Eye (tissue), 1 donor: ENCODE measurements at regions not wholly inside any gene's neighbourhood (a gene's known extent, or its start where the extent isn't known, plus 50 kb on each side); places are given as distances from the start of the nearest gene placed in this dataset.
"Not testable (repeated sequence)": the region's sequence is repeated elsewhere in the genome, so short reads cannot be mapped to it uniquely, and the experiment has no call there.

Source experiments
- DNase-seq: peaks from one replicate; pipeline ENCODE4 v3.0.0-alpha.2; 2015

- DNase-seq: no peak
Observed at GRCh38 chr11:82533628-82534327, 199.9 kb downstream of the FAM181B start.

DNA sequence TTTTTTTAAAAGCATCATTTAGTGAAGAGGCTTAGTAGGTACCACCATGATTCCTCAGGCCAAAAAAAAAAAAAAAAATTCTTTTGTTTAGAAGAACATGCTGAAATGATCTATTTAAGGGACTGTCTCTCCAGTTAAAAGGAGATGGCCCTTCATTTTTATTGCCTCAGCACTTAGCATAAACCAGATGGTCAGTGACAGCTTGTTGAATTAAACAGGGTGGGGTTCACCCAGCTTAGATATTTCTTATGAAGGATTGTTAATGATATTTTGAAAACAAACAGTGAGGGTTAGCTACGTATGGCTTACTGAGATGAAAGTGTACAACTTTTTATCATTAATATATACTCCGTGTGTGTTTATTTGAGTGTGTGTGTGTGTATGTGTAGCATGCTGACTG lies 203.7 kb downstream of the FAM181B start:
- no peak for DNase-seq

DNA sequence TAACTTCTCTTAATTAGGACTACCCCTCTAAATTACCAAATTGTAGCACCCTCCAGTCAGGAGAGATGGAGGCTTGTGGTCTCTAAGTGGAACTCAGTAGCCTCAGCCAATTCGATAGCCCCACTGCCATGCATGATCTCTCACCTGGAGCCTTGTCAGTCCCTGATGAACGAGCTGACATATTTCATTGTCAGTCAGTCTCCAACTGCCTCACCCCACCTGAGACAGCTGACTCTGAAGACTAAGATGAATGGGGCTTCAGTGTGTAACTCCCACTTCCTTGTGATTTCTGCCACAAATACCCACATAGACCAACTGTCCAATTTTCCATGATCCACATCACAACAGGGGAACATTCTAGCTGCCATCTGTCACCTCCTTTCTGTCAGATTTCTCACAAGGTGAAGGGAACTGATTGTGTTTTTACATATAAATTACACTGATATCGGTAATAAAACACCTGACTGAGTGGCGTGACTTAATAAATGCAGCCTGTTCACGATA lies 206.5 kb downstream of the FAM181B start:
- DNase-seq: peak; percentile 12

GRCh38 chr11:82523141-82523540 lies 210.5 kb downstream of the FAM181B start:
- peak; percentile 79 for DNase-seq

GRCh38 chr11:82521427-82521826 lies 212.2 kb downstream of the FAM181B start:
- peak; percentile 14 for DNase-seq

DNA sequence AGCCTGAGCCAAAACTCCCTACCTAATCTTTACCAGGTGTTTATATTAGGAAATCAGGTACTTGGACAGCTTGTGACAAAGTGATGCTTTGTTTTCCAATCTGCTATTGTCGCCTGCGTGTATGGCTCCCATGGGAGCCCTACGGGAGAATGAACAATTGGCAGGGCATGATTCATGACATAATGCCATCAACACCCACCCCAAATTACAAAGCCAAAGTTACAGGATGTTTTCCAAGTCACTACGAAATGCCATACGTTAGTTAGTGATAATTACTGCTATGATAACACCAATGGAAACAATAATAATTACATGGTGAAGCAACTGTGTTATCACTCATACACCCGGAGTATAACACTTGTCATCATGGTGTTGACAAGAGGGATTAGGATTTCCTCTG lies 226.4 kb downstream of the FAM181B start:
- no peak for DNase-seq

GRCh38 chr11:82505379-82505778 lies 228.3 kb downstream of the FAM181B start:
- no peak for DNase-seq

- DNase-seq: not testable (repeated sequence)
Observed at GRCh38 chr11:82501174-82501573, 232.5 kb downstream of the FAM181B start.

DNA sequence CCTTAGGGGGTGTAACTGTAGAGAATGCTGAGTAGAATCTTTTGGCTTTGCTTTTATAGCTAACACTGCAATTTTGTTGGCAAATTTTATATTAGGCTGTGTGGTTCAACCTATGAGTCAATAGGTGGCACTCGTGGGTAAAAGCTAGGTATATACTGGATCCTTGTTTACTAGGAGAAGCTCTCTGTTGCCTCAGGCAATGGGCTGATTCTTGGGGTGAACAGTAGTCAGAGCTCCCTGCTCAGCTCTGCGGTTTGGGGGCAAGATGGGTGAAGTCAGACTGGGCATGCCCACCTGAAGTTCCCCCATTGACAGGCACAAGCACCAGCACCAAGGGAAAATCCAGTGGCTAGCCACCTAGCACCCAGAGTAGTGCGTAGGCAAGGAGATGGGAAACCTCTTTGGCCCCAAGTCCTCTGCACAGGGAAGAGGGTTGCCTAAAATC lies 238.7 kb downstream of the FAM181B start:
- DNase-seq: peak; percentile 13

GRCh38 chr11:82474876-82475275 lies 258.8 kb downstream of the FAM181B start:
- DNase-seq: no peak

GRCh38 chr11:82465481-82465880 lies 268.2 kb downstream of the FAM181B start:
- no peak for DNase-seq

DNA sequence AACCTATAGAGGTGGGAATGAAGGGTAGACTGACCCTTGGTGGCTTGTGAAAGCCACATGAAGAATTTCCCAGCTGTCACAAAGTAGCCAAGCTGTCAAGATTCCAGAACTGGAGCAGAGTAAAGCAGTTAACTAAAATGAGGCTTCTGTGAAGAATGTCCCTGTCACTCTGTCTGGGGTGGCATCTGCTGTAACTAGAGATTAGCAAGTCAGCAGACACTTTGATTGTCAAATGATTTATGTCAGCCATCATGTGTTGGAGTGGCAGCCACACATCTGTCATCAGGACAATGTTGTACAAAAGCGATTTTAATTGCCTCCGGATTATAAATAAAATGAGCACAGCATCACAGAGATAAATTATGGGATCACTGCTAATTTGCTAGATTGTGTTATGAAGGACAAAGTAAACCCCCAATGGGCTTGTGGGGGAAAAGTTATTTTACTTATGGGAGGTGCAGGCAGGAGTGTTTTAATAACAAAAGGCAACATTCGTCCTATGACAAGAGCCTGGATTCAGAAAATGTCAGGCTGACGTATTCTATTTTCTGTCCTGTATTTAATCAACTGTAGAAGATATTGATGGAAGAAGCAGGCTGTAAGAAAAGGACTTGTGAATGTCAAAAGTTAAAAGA lies 270.9 kb downstream of the FAM181B start:
- DNase-seq: peak; percentile 39

GRCh38 chr11:82458761-82459160 lies 274.9 kb downstream of the FAM181B start:
- peak; percentile 82 for DNase-seq

DNA sequence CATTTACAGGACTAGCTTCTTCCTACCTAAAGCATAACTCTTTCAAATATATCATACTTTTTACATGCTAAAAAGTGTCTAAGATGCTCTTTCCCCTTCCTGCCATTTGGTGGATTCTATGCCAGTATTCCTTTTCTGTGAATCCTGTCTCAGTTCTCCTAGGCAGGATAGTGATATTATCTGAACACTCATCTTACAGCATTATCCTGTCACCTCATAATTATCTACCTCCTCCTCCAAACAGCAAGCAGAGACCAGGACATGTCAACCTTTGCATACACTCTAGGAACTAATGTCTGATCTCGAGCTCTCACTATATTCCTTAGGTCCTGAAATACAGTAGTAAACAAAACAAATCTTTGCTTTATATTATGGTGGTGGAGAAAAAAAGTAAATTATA lies 275.5 kb downstream of the FAM181B start:
- DNase-seq: no peak

DNA sequence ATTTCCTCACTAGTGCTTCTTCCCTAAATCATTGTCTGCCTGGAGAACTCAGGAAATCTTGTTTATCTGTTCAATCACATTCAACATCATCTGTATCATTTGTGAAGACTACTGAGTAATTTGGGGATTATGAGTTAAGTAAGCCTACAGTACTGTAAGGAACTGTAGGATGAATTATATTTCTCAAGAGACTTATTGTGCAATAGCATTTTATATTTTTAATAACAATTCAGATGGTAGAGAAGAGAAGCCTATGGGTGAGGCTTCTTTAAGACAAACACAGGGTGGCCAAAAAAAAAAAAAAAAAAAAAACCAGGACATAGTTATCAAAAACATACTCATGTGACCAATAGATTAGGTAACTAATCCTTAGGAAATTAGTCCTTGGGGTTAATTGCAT lies 282.7 kb downstream of the FAM181B start:
- no peak for DNase-seq

GRCh38 chr11:82406611-82407010 lies 327.1 kb downstream of the FAM181B start:
- no peak for DNase-seq

- peak; percentile 3 for DNase-seq
Observed at GRCh38 chr11:82405421-82405820, 328.2 kb downstream of the FAM181B start.

DNA sequence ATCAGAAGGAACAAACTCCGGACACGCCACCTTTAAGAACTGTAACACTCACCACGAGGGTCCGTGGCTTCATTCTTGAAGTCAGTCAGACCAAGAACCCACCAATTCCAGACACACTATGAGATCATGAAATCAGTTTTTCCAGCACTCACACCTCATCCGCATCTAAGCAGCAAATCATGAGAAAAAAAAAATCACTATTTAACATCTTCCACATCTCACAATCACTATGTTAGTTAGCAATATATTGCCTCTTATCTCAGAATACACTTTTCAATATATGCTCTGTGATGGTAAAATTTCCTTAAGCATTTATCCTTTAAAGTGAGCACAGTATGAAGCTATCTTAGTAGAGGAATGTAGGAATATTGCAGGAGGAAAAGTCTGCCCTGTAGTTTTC lies 328.7 kb downstream of the FAM181B start:
- DNase-seq: no peak

GRCh38 chr11:82403640-82404305 lies 329.9 kb downstream of the FAM181B start:
- DNase-seq: no peak

GRCh38 chr11:82398300-82398815 lies 335.3 kb downstream of the FAM181B start:
- no peak for DNase-seq

- not testable (repeated sequence) for DNase-seq
Observed at GRCh38 chr11:82396639-82397038, 337.0 kb downstream of the FAM181B start.

GRCh38 chr11:82384308-82384707 lies 349.4 kb downstream of the FAM181B start:
- DNase-seq: no peak

GRCh38 chr11:82373781-82374542 lies 359.7 kb downstream of the FAM181B start:
- no peak for DNase-seq
